ENCODE measurements at regions not wholly inside any gene's neighbourhood (a gene's known extent, or its start where the extent isn't known, plus 50 kb on each side); places are given as distances from the start of the nearest gene placed in this dataset.

GRCh38 chr3:67297715-67298475, 299.8 kb downstream of the KBTBD8 start:
- no peak overlapping the region for H3K4me3 ChIP-seq (replicated peaks in 1 of 2; ENCODE audit: low read depth in 2 of 2, low read length in 2 of 2)
- no peak for DNase-seq (ENCODE audit: low read depth in 2 of 2)
- TF ChIP-seq, protein P1, sequence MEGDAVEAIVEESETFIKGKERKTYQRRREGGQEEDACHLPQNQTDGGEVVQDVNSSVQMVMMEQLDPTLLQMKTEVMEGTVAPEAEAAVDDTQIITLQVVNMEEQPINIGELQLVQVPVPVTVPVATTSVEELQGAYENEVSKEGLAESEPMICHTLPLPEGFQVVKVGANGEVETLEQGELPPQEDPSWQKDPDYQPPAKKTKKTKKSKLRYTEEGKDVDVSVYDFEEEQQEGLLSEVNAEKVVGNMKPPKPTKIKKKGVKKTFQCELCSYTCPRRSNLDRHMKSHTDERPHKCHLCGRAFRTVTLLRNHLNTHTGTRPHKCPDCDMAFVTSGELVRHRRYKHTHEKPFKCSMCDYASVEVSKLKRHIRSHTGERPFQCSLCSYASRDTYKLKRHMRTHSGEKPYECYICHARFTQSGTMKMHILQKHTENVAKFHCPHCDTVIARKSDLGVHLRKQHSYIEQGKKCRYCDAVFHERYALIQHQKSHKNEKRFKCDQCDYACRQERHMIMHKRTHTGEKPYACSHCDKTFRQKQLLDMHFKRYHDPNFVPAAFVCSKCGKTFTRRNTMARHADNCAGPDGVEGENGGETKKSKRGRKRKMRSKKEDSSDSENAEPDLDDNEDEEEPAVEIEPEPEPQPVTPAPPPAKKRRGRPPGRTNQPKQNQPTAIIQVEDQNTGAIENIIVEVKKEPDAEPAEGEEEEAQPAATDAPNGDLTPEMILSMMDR (IDR thresholded peaks at IDR 0.05; ENCODE audit: low read depth, low read length) = no peak

DNA sequence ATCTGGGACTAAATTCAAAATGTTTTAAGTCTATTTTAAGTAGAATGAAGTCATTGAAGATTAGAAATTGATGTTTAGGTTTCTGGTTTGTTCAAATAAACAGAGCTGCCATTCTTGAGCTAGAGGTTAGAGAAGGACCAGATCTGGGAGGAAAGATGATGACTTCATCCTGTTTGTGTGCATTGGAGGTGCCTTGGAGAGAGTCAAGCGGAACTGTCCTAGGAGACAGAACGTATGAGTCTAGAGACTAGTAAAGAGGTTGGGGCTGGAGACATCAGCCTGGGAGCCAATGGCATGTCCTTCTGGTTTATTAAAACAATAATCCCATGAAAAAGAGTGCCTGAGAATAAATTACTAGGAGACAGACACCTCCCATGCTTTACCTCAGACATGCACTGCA, 303.4 kb downstream of the KBTBD8 start:
- TF ChIP-seq, protein P1 (IDR thresholded peaks at IDR 0.05; ENCODE audit: low read depth, low read length) = no peak
- H3K4me3 ChIP-seq (replicated peaks in 1 of 2; ENCODE audit: low read depth in 2 of 2, low read length in 2 of 2) = no peak overlapping the region
- DNase-seq (ENCODE audit: low read depth in 2 of 2) = no peak

- no peak overlapping the region for H3K4me3 ChIP-seq (replicated peaks in 1 of 2; ENCODE audit: low read depth in 2 of 2, low read length in 2 of 2)
- TF ChIP-seq, protein P1 (IDR thresholded peaks at IDR 0.05; ENCODE audit: low read depth, low read length) = no peak
- no peak for DNase-seq (ENCODE audit: low read depth in 2 of 2)
Measured at GRCh38 chr3:67302489-67302888, 304.4 kb downstream of the KBTBD8 start.

- TF ChIP-seq, protein P1 (IDR thresholded peaks at IDR 0.05; ENCODE audit: low read depth, low read length) = no peak
- no peak for DNase-seq (ENCODE audit: low read depth in 2 of 2)
- H3K4me3 ChIP-seq (replicated peaks in 1 of 2; ENCODE audit: low read depth in 2 of 2, low read length in 2 of 2) = no peak overlapping the region
Measured at GRCh38 chr3:67305160-67305559, 307.1 kb downstream of the KBTBD8 start.

DNA sequence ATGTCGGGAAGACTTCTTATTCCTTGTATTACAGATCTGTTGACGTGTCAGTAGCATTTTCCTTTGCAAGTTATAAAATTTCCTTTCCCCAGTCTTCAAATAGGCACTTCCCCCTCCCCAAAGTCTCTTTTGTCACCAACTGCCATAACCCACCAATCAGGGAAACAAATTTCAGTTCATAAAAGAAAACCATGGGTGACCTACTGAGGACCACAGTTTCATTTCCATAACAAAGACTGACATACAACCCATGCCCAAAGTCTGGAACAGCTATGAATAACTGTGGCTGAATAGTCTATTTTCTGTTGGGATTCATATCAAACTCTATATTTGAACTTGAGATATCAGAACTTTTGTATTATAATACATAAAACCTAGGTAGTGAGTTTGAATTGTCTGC, 307.8 kb downstream of the KBTBD8 start:
- TF ChIP-seq, protein P1 (IDR thresholded peaks at IDR 0.05; ENCODE audit: low read depth, low read length) = no peak
- DNase-seq (ENCODE audit: low read depth in 2 of 2) = no peak
- no peak overlapping the region for H3K4me3 ChIP-seq (replicated peaks in 1 of 2; ENCODE audit: low read depth in 2 of 2, low read length in 2 of 2)

GRCh38 chr3:67311440-67311839, 313.3 kb downstream of the KBTBD8 start:
- no peak overlapping the region for H3K4me3 ChIP-seq (replicated peaks in 1 of 2; ENCODE audit: low read depth in 2 of 2, low read length in 2 of 2)
- no peak for DNase-seq (ENCODE audit: low read depth in 2 of 2)
- TF ChIP-seq, protein P1 (IDR thresholded peaks at IDR 0.05; ENCODE audit: low read depth, low read length) = no peak

DNA sequence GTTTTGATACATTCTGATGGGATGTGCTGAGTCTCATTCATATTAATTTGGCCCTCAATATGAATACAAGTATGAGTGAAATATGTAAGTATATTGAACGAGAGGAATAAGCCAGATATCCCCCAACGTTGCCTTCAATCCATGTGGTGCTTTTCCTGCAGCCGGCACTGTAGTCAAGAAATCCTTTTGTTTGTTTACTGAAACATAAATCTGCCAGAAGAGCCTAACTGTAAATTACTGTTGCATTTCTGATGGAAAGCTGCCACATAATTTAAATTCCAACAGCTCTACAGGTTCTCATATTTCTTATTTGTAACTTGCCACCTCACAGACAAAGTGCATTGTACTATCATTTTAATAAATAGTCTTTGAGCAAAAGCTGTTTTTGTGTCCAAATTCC, 314.0 kb downstream of the KBTBD8 start:
- no peak overlapping the region for H3K4me3 ChIP-seq (replicated peaks in 1 of 2; ENCODE audit: low read depth in 2 of 2, low read length in 2 of 2)
- no peak for DNase-seq (ENCODE audit: low read depth in 2 of 2)
- TF ChIP-seq, protein P1 (IDR thresholded peaks at IDR 0.05; ENCODE audit: low read depth, low read length) = no peak
